PC-3 (cell line): ENCODE measurements at regions not wholly inside any gene's neighbourhood (a gene's known extent, or its start where the extent isn't known, plus 50 kb on each side); places are given as distances from the start of the nearest gene placed in this dataset.

Experiments used
- CTCF ChIP-seq: fragments of 300-600 bp; sonication (generic); conservative IDR thresholded peaks from 2 replicates; pipeline ENCODE4 v1.5.1; 2017; ENCODE audit warnings: antibody characterized with exemption, low read depth, mild to moderate bottlenecking, low read length
- EZH2phosphoT487 ChIP-seq: fragments of 300-600 bp; sonication (generic); IDR thresholded peaks from 2 replicates; pipeline ENCODE4 v1.6.1; 2018; ENCODE audit warnings: mild to moderate bottlenecking, antibody characterized with exemption, low read length, borderline replicate concordance

GRCh38 chr12:131269551-131269950 lies 315.8 kb downstream of the ADGRD1 start:
- TF ChIP-seq EZH2phosphoT487 (no peak), CTCF (no peak)
